ENCODE measurements at regions not wholly inside any gene's neighbourhood (a gene's known extent, or its start where the extent isn't known, plus 50 kb on each side); places are given as distances from the start of the nearest gene placed in this dataset.

GRCh38 chr13:68940049-68940448, 1167.6 kb upstream of the ATXN8OS start:
- peak overlapping the region; percentile 13 for H3K27ac Mint-ChIP-seq

GRCh38 chr13:68938639-68939038, 1169.0 kb upstream of the ATXN8OS start:
- Mint-ChIP-seq H3K4me1 (peaks cover 8% of the 10 kb centered on the region), H3K9me3 (peaks cover 6% of the 10 kb centered on the region), H3K4me3 (no peak overlapping the region)

More at GRCh38 chr13:68940049-68940448, 1167.6 kb upstream of the ATXN8OS start:
- no peaks in the 10 kb centered on the region for H3K36me3 Mint-ChIP-seq
- H3K4me1 Mint-ChIP-seq: peaks cover 8% of the 10 kb centered on the region
- H3K9ac ChIP-seq: no peak overlapping the region
- peaks cover 32% of the 10 kb centered on the region for H3K4me1 ChIP-seq
- H3K9me3 Mint-ChIP-seq: peaks cover 5% of the 10 kb centered on the region
- H3F3A ChIP-seq (ENCODE audit: low read depth): no peaks in the 10 kb centered on the region
- no peaks in the 10 kb centered on the region for H3K36me3 ChIP-seq
- no peak overlapping the region for H3K4me3 Mint-ChIP-seq
- peak overlapping the region; percentile 64 for H3K4me2 ChIP-seq
- DNase-seq (ENCODE audit: low spot score): peak; percentile 51
- no peaks in the 10 kb centered on the region for H3K9me3 ChIP-seq (ENCODE audit: low read depth)
- H3K79me2 ChIP-seq (ENCODE audit: low read depth): no peaks in the 10 kb centered on the region
- peak overlapping the region; percentile 13 for H3K4me3 ChIP-seq
- TF ChIP-seq EZH2phosphoT487 (IDR thresholded peaks at IDR 0.05) (no peak), EZH2 (IDR thresholded peaks at IDR 0.05) (no peak), CTCF (IDR thresholded peaks at IDR 0.05) (no peak)
- H4K20me1 ChIP-seq (ENCODE audit: low read depth): no peaks in the 10 kb centered on the region
- peak overlapping the region; percentile 30 for H2AFZ ChIP-seq (replicated peaks)
- peak overlapping the region; percentile 48 for H3K27ac ChIP-seq
- no peaks in the 10 kb centered on the region for H3K27me3 ChIP-seq
- H3K27me3 Mint-ChIP-seq (ENCODE audit: insufficient read depth, low read depth): no peaks in the 10 kb centered on the region

GRCh38 chr13:68929075-68929745, 1178.4 kb upstream of the ATXN8OS start:
- Mint-ChIP-seq H3K4me1 (no peaks in the 10 kb centered on the region), H3K9me3 (peaks cover 6% of the 10 kb centered on the region), H3K27ac (no peak overlapping the region), H3K27me3 (ENCODE audit: insufficient read depth, low read depth) (peaks cover 4% of the 10 kb centered on the region), H3K4me3 (no peak overlapping the region), H3K36me3 (no peaks in the 10 kb centered on the region)
- Histone ChIP-seq H3K27ac (no peak overlapping the region), H4K20me1 (ENCODE audit: low read depth) (no peaks in the 10 kb centered on the region), H3K36me3 (no peaks in the 10 kb centered on the region), H3K79me2 (ENCODE audit: low read depth) (no peaks in the 10 kb centered on the region), H3K4me3 (no peak overlapping the region), H3F3A (ENCODE audit: low read depth) (no peaks in the 10 kb centered on the region), H3K4me1 (no peaks in the 10 kb centered on the region), H3K27me3 (no peaks in the 10 kb centered on the region), H3K4me2 (no peak overlapping the region), H3K9ac (no peak overlapping the region), H3K9me3 (ENCODE audit: low read depth) (no peaks in the 10 kb centered on the region), H2AFZ (replicated peaks) (no peak overlapping the region)
- TF ChIP-seq EZH2 (IDR thresholded peaks at IDR 0.05): no peak
- TF ChIP-seq EZH2phosphoT487 (IDR thresholded peaks at IDR 0.05): no peak
- TF ChIP-seq CTCF (IDR thresholded peaks at IDR 0.05): no peak
- no peak for DNase-seq (ENCODE audit: low spot score)

More at GRCh38 chr13:68938639-68939038, 1169.0 kb upstream of the ATXN8OS start:
- TF ChIP-seq EZH2phosphoT487 (IDR thresholded peaks at IDR 0.05) (no peak), CTCF (IDR thresholded peaks at IDR 0.05) (no peak), EZH2 (IDR thresholded peaks at IDR 0.05) (no peak)
- Histone ChIP-seq H3K79me2 (ENCODE audit: low read depth) (no peaks in the 10 kb centered on the region), H3F3A (ENCODE audit: low read depth) (no peaks in the 10 kb centered on the region), H3K27ac (peak overlapping the region; percentile 32), H2AFZ (replicated peaks) (peak overlapping the region; percentile 92), H3K4me3 (no peak overlapping the region), H3K36me3 (no peaks in the 10 kb centered on the region), H3K4me2 (no peak overlapping the region), H3K9me3 (ENCODE audit: low read depth) (no peaks in the 10 kb centered on the region), H3K9ac (no peak overlapping the region), H4K20me1 (ENCODE audit: low read depth) (no peaks in the 10 kb centered on the region), H3K4me1 (peaks cover 32% of the 10 kb centered on the region), H3K27me3 (no peaks in the 10 kb centered on the region)
- no peak for DNase-seq (ENCODE audit: low spot score)
- Mint-ChIP-seq H3K36me3 (no peaks in the 10 kb centered on the region), H3K27me3 (ENCODE audit: insufficient read depth, low read depth) (no peaks in the 10 kb centered on the region), H3K27ac (no peak overlapping the region)

Measured in neural progenitor cell (in vitro differentiated cells).